ENCODE measurements at regions not wholly inside any gene's neighbourhood (a gene's known extent, or its start where the extent isn't known, plus 50 kb on each side); places are given as distances from the start of the nearest gene placed in this dataset.

- Histone ChIP-seq H3K27ac (ENCODE audit: low read depth, low read length) (no peak overlapping the region), H3K79me2 (ENCODE audit: insufficient read depth, low read length) (peaks cover 22% of the 10 kb centered on the region), H4K20me1 (ENCODE audit: insufficient read depth, low read length) (no peaks in the 10 kb centered on the region), H3K4me2 (ENCODE audit: insufficient read depth, low read length) (no peak overlapping the region), H2AFZ (ENCODE audit: low read length) (no peak overlapping the region), H3K4me1 (ENCODE audit: insufficient read depth, low read length) (peaks cover 9% of the 10 kb centered on the region), H3K9me3 (ENCODE audit: low read depth, low read length) (no peaks in the 10 kb centered on the region), H3K36me3 (ENCODE audit: insufficient read depth, low read length) (no peaks in the 10 kb centered on the region), H3K4me3 (ENCODE audit: insufficient read depth, low read length) (no peak overlapping the region), H3K27me3 (ENCODE audit: insufficient read depth, low read length) (no peaks in the 10 kb centered on the region)
- TF ChIP-seq CTCF (IDR thresholded peaks at IDR 0.05; ENCODE audit: extremely low read depth, low read depth, low read length) = no peak
- no peak for DNase-seq (ENCODE audit: insufficient read length, low spot score, missing footprints)
Measured at GRCh38 chr3:98990657-98991056, 89.2 kb upstream of the DCBLD2 start.

GRCh38 chr3:98986073-98986472, 84.6 kb upstream of the DCBLD2 start:
- H3K9me3 ChIP-seq (ENCODE audit: low read depth, low read length) = no peaks in the 10 kb centered on the region
- H3K4me3 ChIP-seq (ENCODE audit: insufficient read depth, low read length) = no peak overlapping the region
- H3K4me2 ChIP-seq (ENCODE audit: insufficient read depth, low read length) = no peak overlapping the region
- peaks cover 50% of the 10 kb centered on the region for H3K4me1 ChIP-seq (ENCODE audit: insufficient read depth, low read length)
- TF ChIP-seq CTCF (IDR thresholded peaks at IDR 0.05; ENCODE audit: extremely low read depth, low read depth, low read length) = no peak
- H2AFZ ChIP-seq (ENCODE audit: low read length) = no peak overlapping the region
- peak overlapping the region; percentile 59 for H3K27ac ChIP-seq (ENCODE audit: low read depth, low read length)
- DNase-seq (ENCODE audit: insufficient read length, low spot score, missing footprints) = peak; percentile 77
- H4K20me1 ChIP-seq (ENCODE audit: insufficient read depth, low read length) = no peaks in the 10 kb centered on the region
- no peaks in the 10 kb centered on the region for H3K27me3 ChIP-seq (ENCODE audit: insufficient read depth, low read length)
- H3K79me2 ChIP-seq (ENCODE audit: insufficient read depth, low read length) = peaks cover 27% of the 10 kb centered on the region
- no peaks in the 10 kb centered on the region for H3K36me3 ChIP-seq (ENCODE audit: insufficient read depth, low read length)

GRCh38 chr3:98985431-98985830, 83.9 kb upstream of the DCBLD2 start:
- H3K36me3 ChIP-seq (ENCODE audit: insufficient read depth, low read length) = no peaks in the 10 kb centered on the region
- H3K4me1 ChIP-seq (ENCODE audit: insufficient read depth, low read length) = peaks cover 54% of the 10 kb centered on the region
- no peak overlapping the region for H3K4me3 ChIP-seq (ENCODE audit: insufficient read depth, low read length)
- H3K9me3 ChIP-seq (ENCODE audit: low read depth, low read length) = no peaks in the 10 kb centered on the region
- no peak for DNase-seq (ENCODE audit: insufficient read length, low spot score, missing footprints)
- H4K20me1 ChIP-seq (ENCODE audit: insufficient read depth, low read length) = no peaks in the 10 kb centered on the region
- H3K4me2 ChIP-seq (ENCODE audit: insufficient read depth, low read length) = no peak overlapping the region
- H3K79me2 ChIP-seq (ENCODE audit: insufficient read depth, low read length) = peaks cover 27% of the 10 kb centered on the region
- H3K27me3 ChIP-seq (ENCODE audit: insufficient read depth, low read length) = no peaks in the 10 kb centered on the region
- no peak for TF ChIP-seq CTCF (IDR thresholded peaks at IDR 0.05; ENCODE audit: extremely low read depth, low read depth, low read length)
- H3K27ac ChIP-seq (ENCODE audit: low read depth, low read length) = peak overlapping the region; percentile 59
- H2AFZ ChIP-seq (ENCODE audit: low read length) = no peak overlapping the region

GRCh38 chr3:98984024-98984423, 82.5 kb upstream of the DCBLD2 start:
- peaks cover 33% of the 10 kb centered on the region for H3K79me2 ChIP-seq (ENCODE audit: insufficient read depth, low read length)

More at GRCh38 chr3:98984024-98984423, 82.5 kb upstream of the DCBLD2 start:
- DNase-seq (ENCODE audit: insufficient read length, low spot score, missing footprints) = peak; percentile 53
- Histone ChIP-seq H3K9me3 (ENCODE audit: low read depth, low read length) (no peaks in the 10 kb centered on the region), H3K4me2 (ENCODE audit: insufficient read depth, low read length) (no peak overlapping the region), H3K36me3 (ENCODE audit: insufficient read depth, low read length) (no peaks in the 10 kb centered on the region), H4K20me1 (ENCODE audit: insufficient read depth, low read length) (no peaks in the 10 kb centered on the region), H3K4me3 (ENCODE audit: insufficient read depth, low read length) (no peak overlapping the region), H2AFZ (ENCODE audit: low read length) (no peak overlapping the region), H3K27me3 (ENCODE audit: insufficient read depth, low read length) (no peaks in the 10 kb centered on the region), H3K4me1 (ENCODE audit: insufficient read depth, low read length) (peaks cover 54% of the 10 kb centered on the region), H3K27ac (ENCODE audit: low read depth, low read length) (peak overlapping the region; percentile 2)
- TF ChIP-seq CTCF (IDR thresholded peaks at IDR 0.05; ENCODE audit: extremely low read depth, low read depth, low read length) = no peak

Data from osteoblast (primary cell).